GM13977 (cell line): ENCODE measurements at regions not wholly inside any gene's neighbourhood (a gene's known extent, or its start where the extent isn't known, plus 50 kb on each side); places are given as distances from the start of the nearest gene placed in this dataset.

Experiments
- DNase-seq: peaks from one replicate; pipeline ENCODE4 v3.0.0; 2012; ENCODE audit warnings: low spot score
- CTCF ChIP-seq: IDR thresholded peaks from 2 replicates; pipeline ENCODE4 v1.5.1; 2012; ENCODE audit warnings: mild to moderate bottlenecking, control low read depth; ENCODE audit not compliant: insufficient read depth; ENCODE audit errors: extremely low read depth, missing control alignments
- in situ Hi-C: fragments of 300-500 bp; cut with MboI; formaldehyde crosslinking; loops from one replicate; pipeline ENCODE4 v1.12.0; 2022; ENCODE audit warnings: low sequenced_read_pairs, low pct_unique_long_range_greater_than_20kb, mixed read lengths, inconsistent platforms; ENCODE audit not compliant: unreplicated experiment

- no peak for TF ChIP-seq CTCF
- in situ Hi-C loops: no loop called here
- DNase-seq: no peak
These were observed 446.4 kb upstream of the FKBP1C start for GRCh38 chr6:62764841-62765240.

- in situ Hi-C loops: no loop called here
- no peak for TF ChIP-seq CTCF
These were observed 447.9 kb upstream of the FKBP1C start for GRCh38 chr6:62763125-62763912.

GRCh38 chr6:62746968-62747367 is 460.9 kb upstream of the KHDRBS2 start:
- in situ Hi-C loops: no loop called here
- TF ChIP-seq CTCF: no peak
- no peak for DNase-seq

More at GRCh38 chr6:62763125-62763912, 447.9 kb upstream of the FKBP1C start:
- no peak for DNase-seq

- in situ Hi-C loops: no loop called here
- no peak for TF ChIP-seq CTCF
- no peak for DNase-seq
These were observed 460.1 kb upstream of the KHDRBS2 start for GRCh38 chr6:62746161-62746560.

GRCh38 chr6:62740596-62740995 is 454.6 kb upstream of the KHDRBS2 start:
- in situ Hi-C loops: no loop called here
- no peak for DNase-seq
- no peak for TF ChIP-seq CTCF

- no peak for TF ChIP-seq CTCF
- no peak for DNase-seq
- in situ Hi-C loops: no loop called here
These were observed 454.1 kb upstream of the KHDRBS2 start for GRCh38 chr6:62740171-62740570.
